ENCODE measurements at regions not wholly inside any gene's neighbourhood (a gene's known extent, or its start where the extent isn't known, plus 50 kb on each side); places are given as distances from the start of the nearest gene placed in this dataset.

GRCh38 chr5:107293541-107294210 is 377.1 kb downstream of the EFNA5 start:
- no peak for DNase-seq

GRCh38 chr5:107291866-107292265 is 378.9 kb downstream of the EFNA5 start:
- DNase-seq: no peak

- no peak for DNase-seq
Observed at GRCh38 chr5:107290780-107291398, 379.8 kb downstream of the EFNA5 start.

- no peak for DNase-seq
Observed at GRCh38 chr5:107289030-107289714, 381.6 kb downstream of the EFNA5 start.

- no peak for DNase-seq
Observed at GRCh38 chr5:107286447-107287098, 384.2 kb downstream of the EFNA5 start.

- no peak for DNase-seq
Observed at GRCh38 chr5:107285772-107286171, 385.0 kb downstream of the EFNA5 start.

- DNase-seq: no peak
Observed at GRCh38 chr5:107284822-107285525, 385.8 kb downstream of the EFNA5 start.

- DNase-seq: no peak
Observed at GRCh38 chr5:107282061-107282460, 388.7 kb downstream of the EFNA5 start.

- DNase-seq: no peak
Observed at GRCh38 chr5:107278774-107279173, 392.0 kb downstream of the EFNA5 start.

GRCh38 chr5:107277485-107278125 is 393.1 kb downstream of the EFNA5 start:
- no peak for DNase-seq

- no peak for DNase-seq
Observed at GRCh38 chr5:107275333-107275732, 395.4 kb downstream of the EFNA5 start.

- DNase-seq: no peak
Observed at GRCh38 chr5:107274571-107274970, 396.2 kb downstream of the EFNA5 start.

- no peak for DNase-seq
Observed at GRCh38 chr5:107272954-107273353, 397.8 kb downstream of the EFNA5 start.

- DNase-seq: no peak
Observed at GRCh38 chr5:107272509-107272908, 398.2 kb downstream of the EFNA5 start.

- DNase-seq: no peak
Observed at GRCh38 chr5:107271682-107272350, 398.9 kb downstream of the EFNA5 start.

GRCh38 chr5:107270561-107270960 is 400.2 kb downstream of the EFNA5 start:
- DNase-seq: no peak

GRCh38 chr5:107269678-107270077 is 401.1 kb downstream of the EFNA5 start:
- no peak for DNase-seq

GRCh38 chr5:107269256-107269655 is 401.5 kb downstream of the EFNA5 start:
- DNase-seq: no peak

- DNase-seq: no peak
Observed at GRCh38 chr5:107268241-107268640, 402.5 kb downstream of the EFNA5 start.

- no peak for DNase-seq
Observed at GRCh38 chr5:107266100-107266499, 404.6 kb downstream of the EFNA5 start.

GRCh38 chr5:107265193-107265592 is 405.5 kb downstream of the EFNA5 start:
- no peak for DNase-seq

Measured in SHP77 treated with DMSO at 0.1 percent for 48 hours (cell line).